Upper lobe of right lung (tissue), 1 donor: ENCODE measurements at regions not wholly inside any gene's neighbourhood (a gene's known extent, or its start where the extent isn't known, plus 50 kb on each side); places are given as distances from the start of the nearest gene placed in this dataset.

Experiments used
- ATAC-seq: fragments of 200-7000 bp; cut with Tn5 transposase; one replicate; pipeline ENCODE4 v1.9.1; 2020; ENCODE audit warnings: mild to moderate bottlenecking, moderate library complexity
- DNase-seq: peaks from one replicate; pipeline ENCODE4 v3.0.0-alpha.2; 2020
- H3K27ac ChIP-seq: fragments of 200-600 bp; one replicate; pipeline ENCODE4 v1.8.0; 2022
- H3K27me3 ChIP-seq: fragments of 200-600 bp; one replicate; pipeline ENCODE4 v1.8.0; 2022; ENCODE audit warnings: mild to moderate bottlenecking
- H3K36me3 ChIP-seq: fragments of 200-600 bp; one replicate; pipeline ENCODE4 v1.8.0; 2022
- H3K4me1 ChIP-seq: fragments of 200-600 bp; one replicate; pipeline ENCODE4 v1.8.0; 2022
- H3K4me3 ChIP-seq: fragments of 200-600 bp; one replicate; pipeline ENCODE4 v1.8.0; 2022; ENCODE audit warnings: mild to moderate bottlenecking
- H3K9me3 ChIP-seq: fragments of 200-600 bp; one replicate; pipeline ENCODE4 v1.8.0; 2022
- CTCF ChIP-seq: fragments of 200-600 bp; IDR thresholded peaks from one replicate; pipeline ENCODE4 v1.8.0; 2022; ENCODE audit warnings: antibody characterized with exemption
- intact Hi-C: fragments of 100-400 bp; cut with DNase I; formaldehyde crosslinking; loops from one replicate; pipeline ENCODE4 v1.11.0; 2022
- donor health status: DM: no; HTN: yes; CAD: no; lungs with severe emphysema.

GRCh38 chr20:17838921-17839320, 129.7 kb downstream of the SNX5 start:
- H3K4me3 ChIP-seq: no peak overlapping the region
- H3K4me1 ChIP-seq: peaks cover 38% of the 10 kb centered on the region
- no peaks in the 10 kb centered on the region for H3K9me3 ChIP-seq
- DNase-seq: no peak
- H3K27ac ChIP-seq: no peak overlapping the region
- intact Hi-C loops: no loop called here
- no peak for TF ChIP-seq CTCF
- no peaks in the 10 kb centered on the region for H3K36me3 ChIP-seq
- ATAC-seq: no peak
- no peaks in the 10 kb centered on the region for H3K27me3 ChIP-seq

- ATAC-seq: no peak
- H3K27me3 ChIP-seq: no peaks in the 10 kb centered on the region
- no peak for TF ChIP-seq CTCF
- no peak for DNase-seq
- no peak overlapping the region for H3K4me3 ChIP-seq
- no peak overlapping the region for H3K27ac ChIP-seq
- intact Hi-C loops: no loop called here
- peaks cover 21% of the 10 kb centered on the region for H3K4me1 ChIP-seq
- H3K36me3 ChIP-seq: no peaks in the 10 kb centered on the region
- H3K9me3 ChIP-seq: no peaks in the 10 kb centered on the region
Measured at GRCh38 chr20:17837179-17837578, 131.4 kb downstream of the SNX5 start.

GRCh38 chr20:17836303-17836861, 132.2 kb downstream of the SNX5 start:
- Histone ChIP-seq H3K27ac (peak overlapping the region; percentile 58), H3K4me3 (no peak overlapping the region), H3K27me3 (no peaks in the 10 kb centered on the region), H3K4me1 (peaks cover 21% of the 10 kb centered on the region), H3K9me3 (no peaks in the 10 kb centered on the region), H3K36me3 (no peaks in the 10 kb centered on the region)
- peak; percentile 56 for ATAC-seq
- intact Hi-C loops: no loop called here
- no peak for TF ChIP-seq CTCF
- no peak for DNase-seq

GRCh38 chr20:17835934-17836300, 132.7 kb downstream of the SNX5 start:
- H3K36me3 ChIP-seq: no peaks in the 10 kb centered on the region
- no peaks in the 10 kb centered on the region for H3K9me3 ChIP-seq
- H3K4me3 ChIP-seq: no peak overlapping the region
- H3K27me3 ChIP-seq: no peaks in the 10 kb centered on the region
- peaks cover 21% of the 10 kb centered on the region for H3K4me1 ChIP-seq
- no peak for TF ChIP-seq CTCF
- DNase-seq (no peak), ATAC-seq (no peak)
- intact Hi-C loops: no loop called here
- H3K27ac ChIP-seq: peak overlapping the region; percentile 58

GRCh38 chr20:17835240-17835933, 133.2 kb downstream of the SNX5 start:
- no peak for TF ChIP-seq CTCF
- Histone ChIP-seq H3K27ac (peak overlapping the region; percentile 58), H3K4me1 (peaks cover 21% of the 10 kb centered on the region), H3K27me3 (no peaks in the 10 kb centered on the region), H3K9me3 (no peaks in the 10 kb centered on the region), H3K4me3 (no peak overlapping the region), H3K36me3 (no peaks in the 10 kb centered on the region)
- ATAC-seq (no peak), DNase-seq (no peak)
- intact Hi-C loops: no loop called here

GRCh38 chr20:17834804-17835203, 133.8 kb downstream of the SNX5 start:
- DNase-seq: no peak
- Histone ChIP-seq H3K27ac (no peak overlapping the region), H3K36me3 (no peaks in the 10 kb centered on the region), H3K27me3 (no peaks in the 10 kb centered on the region), H3K9me3 (no peaks in the 10 kb centered on the region), H3K4me1 (peaks cover 21% of the 10 kb centered on the region), H3K4me3 (no peak overlapping the region)
- TF ChIP-seq CTCF: no peak
- intact Hi-C loops: no loop called here
- no peak for ATAC-seq
